CD4-positive, alpha-beta memory T cell (primary cell): ENCODE measurements at regions not wholly inside any gene's neighbourhood (a gene's known extent, or its start where the extent isn't known, plus 50 kb on each side); places are given as distances from the start of the nearest gene placed in this dataset.
"Not testable (repeated sequence)": the region's sequence is repeated elsewhere in the genome, so short reads cannot be mapped to it uniquely, and the experiment has no call there.

Source experiments
- CTCF ChIA-PET: fragments of 350-600 bp; sonication (Branson Sonifier 250); formaldehyde crosslinking; loops from one replicate; lab custom pipeline; 2021; ENCODE audit warnings: inconsistent platforms; ENCODE audit not compliant: partially characterized antibody; lab: Charles Lee
- POLR2A ChIA-PET: fragments of 350-600 bp; sonication (Branson Sonifier 250); formaldehyde crosslinking; loops from one replicate; lab custom pipeline; 2021; ENCODE audit not compliant: partially characterized antibody; lab: Charles Lee
- DNase-seq, 5 donors: peaks; one replicate each; pipeline versions ENCODE4 v3.0.0 to v3.0.0-alpha.2; 2020 to 2022; ENCODE audit warnings: mixed read lengths in 1 of 5
- H3K27ac ChIP-seq: one replicate; pipeline ENCODE4 v1.7.0; 2013; ENCODE audit warnings: low read depth, low read length
- H3K27me3 ChIP-seq: 2 replicates; pipeline ENCODE4 v1.7.0; 2013; ENCODE audit warnings: mild to moderate bottlenecking, low read length, moderate library complexity; ENCODE audit not compliant: insufficient read depth
- H3K36me3 ChIP-seq: 2 replicates; pipeline ENCODE4 v1.7.0; 2013; ENCODE audit warnings: mild to moderate bottlenecking, low read length, moderate library complexity; ENCODE audit not compliant: insufficient read depth
- H3K4me1 ChIP-seq: 2 replicates; pipeline ENCODE4 v1.7.0; 2013; ENCODE audit warnings: mild to moderate bottlenecking, low read length, moderate library complexity; ENCODE audit not compliant: insufficient read depth
- H3K4me3 ChIP-seq, 2 donors: one replicate each; pipeline ENCODE4 v1.7.0; 2013; ENCODE audit warnings: low read length in 2 of 2, mild to moderate bottlenecking in 1 of 2
- H3K9me3 ChIP-seq, 2 donors: one replicate each; pipeline ENCODE4 v1.7.0; 2013; ENCODE audit warnings: low read length in 2 of 2, control low read depth in 1 of 2; ENCODE audit not compliant: control insufficient read depth in 1 of 2
- H3K27ac Mint-ChIP-seq, 7 donors: one replicate each; pipeline ENCODE4 v1.8.0; 2020 to 2021; ENCODE audit warnings: mixed read lengths in 7 of 7, mild to moderate bottlenecking in 6 of 7, inconsistent platforms in 3 of 7, moderate library complexity in 3 of 7
- H3K27me3 Mint-ChIP-seq, 2 donors: one replicate each; pipeline ENCODE4 v1.8.0; 2020 to 2021; ENCODE audit warnings: mixed read lengths in 2 of 2
- H3K36me3 Mint-ChIP-seq, 2 donors: one replicate each; pipeline ENCODE4 v1.8.0; 2020 to 2021; ENCODE audit warnings: mixed read lengths in 2 of 2, inconsistent platforms in 1 of 2, mild to moderate bottlenecking in 1 of 2
- H3K4me1 Mint-ChIP-seq, 4 donors: one replicate each; pipeline ENCODE4 v1.8.0; 2020 to 2021; ENCODE audit warnings: mixed read lengths in 4 of 4, mild to moderate bottlenecking in 1 of 4
- H3K4me3 Mint-ChIP-seq, 8 donors: one replicate each; pipeline ENCODE4 v1.8.0; 2020 to 2021; ENCODE audit warnings: mixed read lengths in 8 of 8, mild to moderate bottlenecking in 7 of 8, moderate library complexity in 6 of 8, inconsistent platforms in 3 of 8
- H3K9me3 Mint-ChIP-seq, 8 donors: one replicate each; pipeline ENCODE4 v1.8.0; 2020 to 2021; ENCODE audit warnings: mixed read lengths in 8 of 8, mild to moderate bottlenecking in 5 of 8, inconsistent platforms in 3 of 8, moderate library complexity in 1 of 8
- intact Hi-C: fragments of 100-400 bp; cut with micrococcal nuclease; formaldehyde crosslinking; loops from one replicate; pipeline ENCODE4 v1.15.1; 2023

DNA sequence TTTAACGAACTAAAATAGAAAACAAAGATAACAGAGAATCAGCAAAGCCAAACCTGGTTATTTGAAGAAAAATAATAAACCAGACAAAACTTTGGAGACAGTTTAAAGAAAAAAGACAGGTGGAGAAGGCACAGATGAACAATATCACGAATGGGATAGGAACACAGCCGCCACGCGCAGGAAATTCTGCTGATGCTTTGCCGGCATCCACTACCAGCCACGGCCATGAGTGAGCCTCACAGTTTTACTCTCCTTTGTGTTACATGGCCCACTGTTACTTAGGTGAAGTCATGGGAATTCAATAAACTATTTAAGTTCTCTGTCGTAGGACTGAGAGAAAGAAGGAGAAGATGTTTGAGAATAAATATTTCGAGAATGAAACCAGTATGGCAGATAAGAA, 503.4 kb downstream of the TTLL7 start:
- Mint-ChIP-seq H3K4me1 (no peaks in the 10 kb centered on the region), H3K36me3 (no peaks in the 10 kb centered on the region), H3K27me3 (no peaks in the 10 kb centered on the region), H3K4me3 (no peak overlapping the region), H3K27ac (no peak overlapping the region), H3K9me3 (peaks cover 0 to 11% (median 3%) of the 10 kb centered on the region in 8 donors)
- Histone ChIP-seq H3K27ac (no peak overlapping the region), H3K9me3 (no peaks in the 10 kb centered on the region), H3K4me1 (no peaks in the 10 kb centered on the region), H3K4me3 (no peak overlapping the region), H3K36me3 (no peaks in the 10 kb centered on the region), H3K27me3 (no peaks in the 10 kb centered on the region)
- CTCF ChIA-PET = no interaction called here
- POLR2A ChIA-PET = no interaction called here
- DNase-seq = no peak
- intact Hi-C loops = no loop called here

DNA sequence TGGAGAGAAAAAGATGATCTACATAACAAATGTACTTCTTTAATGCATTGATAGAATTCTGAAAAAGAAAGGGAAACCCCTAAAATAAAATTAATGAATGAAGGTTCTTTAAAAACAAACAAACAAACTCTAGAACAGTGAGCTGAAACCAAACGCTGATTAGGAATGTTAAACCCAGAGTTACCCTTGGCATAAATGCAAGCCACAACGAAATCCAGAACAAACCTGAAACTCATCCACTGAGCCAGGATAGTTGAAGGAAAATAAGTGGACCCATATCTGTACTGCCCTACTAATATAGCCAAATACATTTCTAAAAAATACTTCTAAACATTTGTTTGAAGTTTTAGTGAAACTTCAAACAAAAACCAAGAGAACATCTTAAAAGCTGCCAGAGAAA, 505.3 kb downstream of the TTLL7 start:
- Histone ChIP-seq H3K27me3 (no peaks in the 10 kb centered on the region), H3K36me3 (no peaks in the 10 kb centered on the region), H3K4me3 (no peak overlapping the region), H3K9me3 (no peaks in the 10 kb centered on the region), H3K4me1 (no peaks in the 10 kb centered on the region), H3K27ac (no peak overlapping the region)
- H3K4me3 Mint-ChIP-seq = no peak overlapping the region
- no peak for DNase-seq
- no peak overlapping the region for H3K27ac Mint-ChIP-seq
- no peaks in the 10 kb centered on the region for H3K36me3 Mint-ChIP-seq
- H3K27me3 Mint-ChIP-seq = no peaks in the 10 kb centered on the region
- ChIA-PET CTCF (no interaction called here), POLR2A (no interaction called here)
- H3K9me3 Mint-ChIP-seq = peaks cover 0 to 7% (median 3%) of the 10 kb centered on the region in 8 donors
- H3K4me1 Mint-ChIP-seq = peaks cover 0 to 2% (median under 1%) of the 10 kb centered on the region in 4 donors
- intact Hi-C loops = no loop called here

DNA sequence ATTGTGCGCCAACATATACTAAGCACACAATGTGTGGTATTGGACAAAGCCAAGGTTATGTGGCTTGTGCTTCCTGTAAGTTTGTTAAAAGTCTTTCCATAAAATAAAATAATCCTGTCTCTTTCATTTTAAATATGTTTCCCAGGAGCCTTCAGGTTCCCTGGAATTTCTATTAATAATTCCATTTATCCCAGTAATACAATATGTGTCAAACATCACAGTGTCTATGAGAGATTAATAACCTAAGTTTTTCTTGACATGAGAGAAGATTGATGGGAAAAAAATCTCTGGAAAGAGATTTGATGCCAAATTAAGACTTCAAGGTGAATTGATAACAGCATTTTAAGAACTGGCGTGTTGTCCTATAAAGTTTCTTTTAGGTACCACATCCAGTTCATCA, 507.0 kb downstream of the TTLL7 start:
- POLR2A ChIA-PET = no interaction called here
- Mint-ChIP-seq H3K36me3 (no peaks in the 10 kb centered on the region), H3K4me3 (no peak overlapping the region), H3K27ac (no peak overlapping the region), H3K27me3 (no peaks in the 10 kb centered on the region), H3K9me3 (peaks cover 0 to 7% (median 3%) of the 10 kb centered on the region in 8 donors), H3K4me1 (peaks cover 5 to 8% (median 5%) of the 10 kb centered on the region in 4 donors)
- H3K9me3 ChIP-seq = no peaks in the 10 kb centered on the region
- H3K4me3 ChIP-seq = no peak overlapping the region
- H3K4me1 ChIP-seq = peaks cover 5% of the 10 kb centered on the region
- CTCF ChIA-PET = interaction anchor here (1.1 kb wide), 1 partner anchor 73 kb away, joined by 3 read pairs; no protein-coding TSS in a partner anchor
- H3K27ac ChIP-seq = no peak overlapping the region
- no peak for DNase-seq
- H3K27me3 ChIP-seq = no peaks in the 10 kb centered on the region
- intact Hi-C loops = no loop called here
- H3K36me3 ChIP-seq = no peaks in the 10 kb centered on the region

DNA sequence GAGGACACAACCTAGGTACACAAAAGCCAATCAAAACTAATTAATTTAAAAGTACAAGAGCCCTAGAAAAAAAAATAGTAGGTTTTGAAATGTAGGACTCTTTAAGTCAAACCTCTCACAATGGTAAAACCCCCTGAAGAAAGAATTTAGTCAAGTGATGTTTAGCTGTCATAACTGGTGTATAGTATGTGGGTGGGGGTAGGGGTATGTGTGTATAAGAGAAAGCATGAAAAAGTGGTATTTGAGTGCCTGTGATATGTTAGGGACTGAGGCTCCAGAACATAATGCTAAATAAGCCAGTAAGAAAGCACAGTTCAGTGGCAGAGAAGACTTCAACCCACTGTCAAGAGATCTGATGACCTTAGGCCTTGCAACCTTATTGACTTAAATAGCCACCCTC, 507.9 kb downstream of the TTLL7 start:
- no peak overlapping the region for H3K27ac Mint-ChIP-seq
- Histone ChIP-seq H3K4me1 (peaks cover 5% of the 10 kb centered on the region), H3K27me3 (no peaks in the 10 kb centered on the region), H3K9me3 (no peaks in the 10 kb centered on the region), H3K4me3 (no peak overlapping the region), H3K27ac (no peak overlapping the region), H3K36me3 (no peaks in the 10 kb centered on the region)
- no peaks in the 10 kb centered on the region for H3K27me3 Mint-ChIP-seq
- ChIA-PET POLR2A (no interaction called here), CTCF (no interaction called here)
- peaks cover 5 to 8% (median 5%) of the 10 kb centered on the region in 4 donors for H3K4me1 Mint-ChIP-seq
- H3K4me3 Mint-ChIP-seq = no peak overlapping the region
- no peak for DNase-seq
- no peaks in the 10 kb centered on the region for H3K36me3 Mint-ChIP-seq
- intact Hi-C loops = no loop called here
- peaks cover 0 to 6% (median 2%) of the 10 kb centered on the region in 8 donors for H3K9me3 Mint-ChIP-seq

DNA sequence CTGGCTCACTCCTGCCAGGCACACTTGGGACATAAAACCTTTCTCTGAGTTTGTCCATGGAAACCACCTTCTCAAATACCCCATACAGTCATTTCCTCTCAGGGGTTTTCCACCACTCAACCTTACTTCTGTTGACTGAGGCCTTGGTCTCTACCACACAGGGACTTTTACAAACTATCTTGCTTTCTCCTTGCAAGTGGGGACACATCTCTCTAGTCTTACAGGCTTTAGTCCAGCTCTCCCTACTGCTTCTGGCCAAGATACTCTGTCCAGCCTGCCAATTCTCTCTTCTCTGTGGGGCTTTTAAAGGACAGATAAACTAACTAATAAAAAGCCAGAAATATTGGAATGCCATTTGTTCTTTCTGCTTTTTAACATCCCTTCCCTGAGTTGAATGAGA, 510.8 kb downstream of the TTLL7 start:
- peak in 2 of 5 donors; percentile 4 to 40 for DNase-seq
- H3K9me3 ChIP-seq, H3K27ac ChIP-seq, H3K36me3 ChIP-seq, H3K4me3 ChIP-seq, POLR2A ChIA-PET, H3K36me3 Mint-ChIP-seq, H3K4me3 Mint-ChIP-seq, H3K4me1 ChIP-seq, H3K27me3 Mint-ChIP-seq, H3K9me3 Mint-ChIP-seq, H3K4me1 Mint-ChIP-seq, CTCF ChIA-PET, intact Hi-C loops, H3K27me3 ChIP-seq: not testable (repeated sequence)
- peak overlapping the region in 3 of 7 donors; percentile 30 to 79 (median 39) for H3K27ac Mint-ChIP-seq

DNA sequence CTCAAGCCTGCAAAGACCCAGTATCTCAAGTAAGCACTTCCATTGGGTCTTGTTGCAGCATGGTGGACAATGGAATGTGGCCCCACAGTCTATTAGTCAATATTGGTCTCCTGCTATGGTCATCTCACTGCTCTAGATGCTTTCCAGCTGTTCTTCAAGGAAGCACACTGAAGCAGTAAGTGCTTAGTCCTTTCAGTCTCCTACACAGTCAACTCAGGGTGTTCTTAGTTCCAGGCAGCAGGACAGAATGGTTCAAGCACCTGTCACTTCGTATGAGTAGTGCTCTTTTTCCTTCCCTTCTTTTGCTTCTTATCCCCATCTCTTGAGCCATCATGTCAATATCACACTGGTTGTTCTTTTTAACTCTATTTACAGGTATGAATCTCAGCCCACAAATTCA, 511.5 kb downstream of the TTLL7 start:
- H3K27ac ChIP-seq, intact Hi-C loops, H3K27me3 ChIP-seq, H3K27ac Mint-ChIP-seq, H3K4me1 ChIP-seq, H3K9me3 Mint-ChIP-seq, H3K36me3 Mint-ChIP-seq, CTCF ChIA-PET, H3K27me3 Mint-ChIP-seq, H3K4me3 Mint-ChIP-seq, H3K9me3 ChIP-seq, H3K36me3 ChIP-seq, POLR2A ChIA-PET, H3K4me1 Mint-ChIP-seq, H3K4me3 ChIP-seq, DNase-seq: not testable (repeated sequence)

DNA sequence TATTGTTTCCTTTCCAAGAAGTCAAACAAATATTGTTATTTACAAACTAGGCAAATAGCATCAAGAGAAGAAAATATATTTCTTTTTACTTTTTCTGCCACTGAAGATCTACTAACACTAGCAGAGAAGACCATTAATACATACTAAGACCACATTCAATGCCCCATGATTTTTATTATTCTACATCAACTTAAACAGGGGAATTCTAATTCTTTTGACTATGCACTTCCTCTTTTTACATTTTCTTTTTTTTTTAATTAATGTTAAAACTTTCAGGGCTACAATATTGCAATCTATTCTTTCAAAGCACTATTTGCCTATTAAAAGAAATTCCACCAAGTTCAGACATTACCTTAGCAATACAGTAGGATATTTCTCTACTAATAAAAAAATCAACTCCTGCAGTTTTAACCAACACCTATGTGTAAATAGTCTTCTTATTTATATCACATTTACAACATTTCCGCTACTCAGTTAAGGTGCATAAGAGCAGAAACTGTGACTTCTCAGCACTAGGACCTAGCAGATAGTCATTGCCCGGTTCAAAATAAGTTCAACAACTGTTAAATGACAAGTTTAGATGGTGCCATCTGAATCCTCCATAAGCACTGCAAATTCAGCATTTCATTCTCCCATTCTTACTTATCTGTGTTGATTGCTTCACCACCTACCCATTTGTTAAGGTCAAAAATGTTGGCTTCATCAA, 513.5 kb downstream of the TTLL7 start:
- POLR2A ChIA-PET, H3K9me3 Mint-ChIP-seq, H3K4me3 Mint-ChIP-seq, CTCF ChIA-PET, H3K4me3 ChIP-seq, H3K27ac ChIP-seq, H3K36me3 ChIP-seq, H3K27me3 ChIP-seq, DNase-seq, H3K4me1 ChIP-seq, H3K4me1 Mint-ChIP-seq, H3K27me3 Mint-ChIP-seq, H3K9me3 ChIP-seq, H3K27ac Mint-ChIP-seq, H3K36me3 Mint-ChIP-seq, intact Hi-C loops: not testable (repeated sequence)

DNA sequence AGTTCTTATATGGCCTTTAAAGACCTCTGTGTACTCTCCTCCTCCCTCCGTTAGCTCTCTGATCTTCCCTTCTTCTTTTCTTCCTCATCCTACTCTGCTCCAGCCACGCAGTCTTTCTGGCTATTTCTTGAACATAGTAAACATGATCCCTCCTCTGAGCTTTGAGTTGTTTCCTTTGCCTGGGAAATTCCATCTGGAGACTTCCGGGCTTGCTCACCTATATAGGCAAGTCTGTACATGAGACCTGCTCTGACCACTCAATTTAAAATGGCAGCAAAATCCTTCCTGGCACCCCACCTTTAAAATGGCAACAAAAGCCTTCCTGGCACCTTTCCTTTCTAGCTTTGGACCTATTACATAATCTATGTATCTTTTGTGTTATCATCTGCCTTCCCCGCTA, 517.6 kb downstream of the TTLL7 start:
- H3K27ac ChIP-seq, H3K9me3 Mint-ChIP-seq, H3K4me1 Mint-ChIP-seq, H3K27me3 ChIP-seq, H3K4me3 ChIP-seq, H3K4me3 Mint-ChIP-seq, H3K27me3 Mint-ChIP-seq, DNase-seq, H3K27ac Mint-ChIP-seq, CTCF ChIA-PET, H3K36me3 ChIP-seq, intact Hi-C loops, H3K9me3 ChIP-seq, POLR2A ChIA-PET, H3K36me3 Mint-ChIP-seq, H3K4me1 ChIP-seq: not testable (repeated sequence)
